Parathyroid adenoma (tissue), 2 donors: ENCODE measurements at regions not wholly inside any gene's neighbourhood (a gene's known extent, or its start where the extent isn't known, plus 50 kb on each side); places are given as distances from the start of the nearest gene placed in this dataset.

Experiments
- H2AFZ ChIP-seq: fragments of 300-600 bp; sonication (generic); one replicate; pipeline ENCODE4 v1.7.0; 2017; ENCODE audit warnings: antibody characterized with exemption, mild to moderate bottlenecking
- H3K27ac ChIP-seq: fragments of 300-600 bp; sonication (generic); one replicate; pipeline ENCODE4 v1.7.0; 2017
- H3K27me3 ChIP-seq: fragments of 300-600 bp; sonication (generic); one replicate; pipeline ENCODE4 v1.7.0; 2017; ENCODE audit warnings: low read length; ENCODE audit not compliant: control insufficient read depth, insufficient read depth
- H3K36me3 ChIP-seq: fragments of 300-600 bp; sonication (generic); one replicate; pipeline ENCODE4 v1.7.0; 2017; ENCODE audit warnings: low read length; ENCODE audit not compliant: control insufficient read depth, insufficient read depth
- H3K4me1 ChIP-seq: fragments of 300-600 bp; sonication (generic); one replicate; pipeline ENCODE4 v1.7.0; 2017; ENCODE audit warnings: control low read depth
- H3K4me2 ChIP-seq: fragments of 300-600 bp; sonication (generic); one replicate; pipeline ENCODE4 v1.7.0; 2017; ENCODE audit warnings: low read length
- H3K4me3 ChIP-seq: fragments of 300-600 bp; sonication (generic); one replicate; pipeline ENCODE4 v1.7.0; 2017; ENCODE audit warnings: low read depth, low read length
- H3K79me2 ChIP-seq: fragments of 300-600 bp; sonication (generic); one replicate; pipeline ENCODE4 v1.7.0; 2017; ENCODE audit warnings: control low read depth
- H3K9ac ChIP-seq: fragments of 300-600 bp; sonication (generic); one replicate; pipeline ENCODE4 v1.7.0; 2017; ENCODE audit warnings: mild to moderate bottlenecking
- H3K9me3 ChIP-seq: fragments of 300-600 bp; sonication (generic); one replicate; pipeline ENCODE4 v1.7.0; 2017; ENCODE audit warnings: low read length; ENCODE audit not compliant: control insufficient read depth
- CTCF ChIP-seq: fragments of 300-600 bp; sonication (generic); IDR thresholded peaks from one replicate; pipeline ENCODE4 v1.7.0; 2017; ENCODE audit warnings: antibody characterized with exemption, mild to moderate bottlenecking
- donor health status: primary hyperparathyroidism.

- Histone ChIP-seq H3K4me2 (no peak overlapping the region), H3K9ac (no peak overlapping the region), H3K27ac (no peak overlapping the region), H3K79me2 (no peaks in the 10 kb centered on the region), H3K36me3 (no peaks in the 10 kb centered on the region), H2AFZ (no peak overlapping the region), H3K27me3 (no peaks in the 10 kb centered on the region), H3K4me3 (no peak overlapping the region), H3K4me1 (no peaks in the 10 kb centered on the region), H3K9me3 (no peaks in the 10 kb centered on the region)
- no peak for TF ChIP-seq CTCF
Observed at GRCh38 chr2:177074099-177074710, 138.4 kb upstream of the HNRNPA3 start.

- Histone ChIP-seq H2AFZ (no peak overlapping the region), H3K9me3 (no peaks in the 10 kb centered on the region), H3K27me3 (no peaks in the 10 kb centered on the region), H3K4me2 (no peak overlapping the region), H3K79me2 (no peaks in the 10 kb centered on the region), H3K36me3 (no peaks in the 10 kb centered on the region), H3K4me3 (no peak overlapping the region), H3K27ac (no peak overlapping the region), H3K9ac (no peak overlapping the region), H3K4me1 (no peaks in the 10 kb centered on the region)
- no peak for TF ChIP-seq CTCF
Observed at GRCh38 chr2:177075254-177075653, 137.3 kb upstream of the HNRNPA3 start.

- H3K4me3 ChIP-seq, result no peak overlapping the region
- H3K9ac ChIP-seq, result no peak overlapping the region
- no peak for TF ChIP-seq CTCF
- H3K79me2 ChIP-seq, result no peaks in the 10 kb centered on the region
- no peaks in the 10 kb centered on the region for H3K9me3 ChIP-seq
- no peaks in the 10 kb centered on the region for H3K4me1 ChIP-seq
- H3K27ac ChIP-seq, result no peak overlapping the region
- H3K27me3 ChIP-seq, result no peaks in the 10 kb centered on the region
- no peak overlapping the region for H2AFZ ChIP-seq
- no peaks in the 10 kb centered on the region for H3K36me3 ChIP-seq
- no peak overlapping the region for H3K4me2 ChIP-seq
Observed at GRCh38 chr2:177076636-177077179, 135.9 kb upstream of the HNRNPA3 start.

GRCh38 chr2:177077778-177078177 lies 134.8 kb upstream of the HNRNPA3 start:
- no peak overlapping the region for H3K9ac ChIP-seq
- no peak overlapping the region for H3K4me2 ChIP-seq
- H3K4me1 ChIP-seq, result no peaks in the 10 kb centered on the region
- no peak overlapping the region for H3K27ac ChIP-seq
- TF ChIP-seq CTCF, result no peak
- no peak overlapping the region for H2AFZ ChIP-seq
- no peak overlapping the region for H3K4me3 ChIP-seq
- H3K36me3 ChIP-seq, result no peaks in the 10 kb centered on the region
- no peaks in the 10 kb centered on the region for H3K79me2 ChIP-seq
- no peaks in the 10 kb centered on the region for H3K9me3 ChIP-seq
- no peaks in the 10 kb centered on the region for H3K27me3 ChIP-seq

- Histone ChIP-seq H3K27me3 (no peaks in the 10 kb centered on the region), H3K9ac (no peak overlapping the region), H3K4me2 (no peak overlapping the region), H3K4me1 (no peaks in the 10 kb centered on the region), H3K79me2 (no peaks in the 10 kb centered on the region), H3K4me3 (no peak overlapping the region), H3K36me3 (no peaks in the 10 kb centered on the region), H3K27ac (no peak overlapping the region), H2AFZ (no peak overlapping the region), H3K9me3 (no peaks in the 10 kb centered on the region)
- no peak for TF ChIP-seq CTCF
Observed at GRCh38 chr2:177078416-177078815, 134.2 kb upstream of the HNRNPA3 start.
